Endothelial cell of umbilical vein (primary cell): ENCODE measurements at regions not wholly inside any gene's neighbourhood (a gene's known extent, or its start where the extent isn't known, plus 50 kb on each side); places are given as distances from the start of the nearest gene placed in this dataset.

ENCODE experiments used
- BruUV-seq: library from RNA; stranded (reverse); fragments of 400-500 nt; replicated peaks from 2 replicates; lab custom pipeline; 2021; lab: Mats Ljungman, UMichigan
- CTCF ChIA-PET: fragments of 300-600, 350-600 bp; sonication (Branson Sonifier 250); formaldehyde crosslinking; loops from one replicate; lab custom pipeline; 2021; ENCODE audit warnings: antibody characterized with exemption, inconsistent platforms; lab: Charles Lee
- POLR2A ChIA-PET: fragments of 300-600, 350-600 bp; sonication (Branson Sonifier 250); formaldehyde crosslinking; loops from one replicate; lab custom pipeline; 2021; ENCODE audit warnings: antibody characterized with exemption, inconsistent platforms; lab: Charles Lee
- DNase-seq: peaks from one replicate; pipeline ENCODE4 v3.0.0-alpha.2; 2011; ENCODE audit warnings: low read depth, low spot score
- FAIRE-seq: peaks from 2 replicates; lab custom pipeline; 2011; peaks lifted over from hg19 to GRCh38; lab: Jason Lieb, UNC
- H2AFZ ChIP-seq: 2 replicates; pipeline ENCODE4 v1.6.0; 2012; ENCODE audit warnings: low read depth, low read length, control low read depth, inconsistent platforms
- H3K27ac ChIP-seq: 2 replicates; pipeline ENCODE4 v1.5.1; 2011; ENCODE audit warnings: low read depth, mild to moderate bottlenecking, control low read depth, low read length, moderate library complexity; ENCODE audit not compliant: insufficient read depth
- H3K27me3 ChIP-seq, 2 experiments: 2 replicates each; pipeline versions ENCODE4 v1.6.0 to v1.6.1; 2011; ENCODE audit warnings: low read length in 2 of 2, mixed read lengths in 1 of 2; ENCODE audit not compliant: control insufficient read depth in 2 of 2, insufficient read depth in 2 of 2
- H3K36me3 ChIP-seq, 2 experiments: 2 replicates in 1 of 2; 3 replicates in 1 of 2; pipeline ENCODE4 v1.5.1; 2011; ENCODE audit warnings: low read length in 2 of 2, mild to moderate bottlenecking in 1 of 2, moderate library complexity in 1 of 2; ENCODE audit not compliant: control insufficient read depth in 2 of 2, insufficient read depth in 2 of 2; ENCODE audit errors: extremely low read depth in 1 of 2
- H3K4me1 ChIP-seq: 3 replicates; pipeline ENCODE4 v1.5.1; 2011; ENCODE audit warnings: mild to moderate bottlenecking, low read length; ENCODE audit not compliant: control insufficient read depth, insufficient read depth; ENCODE audit errors: extremely low read depth
- H3K4me2 ChIP-seq: 2 replicates; pipeline ENCODE4 v1.6.1; 2011; ENCODE audit warnings: low read length, control low read depth, mixed read lengths; ENCODE audit not compliant: insufficient read depth
- H3K4me3 ChIP-seq, 3 experiments: fragments of 200-600 bp in 1 of 3; sonication (generic), shearing (Covaris generic) in 1 of 3; replicated peaks in 1 of 3; 2 replicates each; pipeline ENCODE4 v1.5.1; 2011 to 2016; ENCODE audit warnings: control low read depth in 3 of 3, low read length in 3 of 3, mild to moderate bottlenecking in 2 of 3, inconsistent platforms in 1 of 3, low read depth in 1 of 3, moderate library complexity in 1 of 3; ENCODE audit not compliant: insufficient read depth in 1 of 3
- H3K79me2 ChIP-seq: 2 replicates; pipeline ENCODE4 v1.6.0; 2012; ENCODE audit warnings: low read length, inconsistent platforms; ENCODE audit not compliant: control insufficient read depth, insufficient read depth
- H3K9ac ChIP-seq: replicated peaks from 2 replicates; pipeline ENCODE3; 2011; ENCODE audit warnings: low read length, control low read depth; ENCODE audit not compliant: insufficient read depth; ENCODE audit errors: extremely low read depth
- H3K9me1 ChIP-seq: replicated peaks from 3 replicates; pipeline ENCODE4 v1.6.0; 2011; ENCODE audit warnings: mild to moderate bottlenecking, low read length; ENCODE audit not compliant: control insufficient read depth, insufficient read depth; ENCODE audit errors: extremely low read depth
- H3K9me3 ChIP-seq: replicated peaks from 2 replicates; pipeline ENCODE4 v1.5.1; 2012; ENCODE audit warnings: low read length, inconsistent platforms; ENCODE audit not compliant: control insufficient read depth, insufficient read depth
- H4K20me1 ChIP-seq: replicated peaks from 2 replicates; pipeline ENCODE3; 2011; ENCODE audit warnings: mild to moderate bottlenecking, low read length; ENCODE audit not compliant: control insufficient read depth, insufficient read depth; ENCODE audit errors: extremely low read depth
- EZH2 ChIP-seq: IDR thresholded peaks from 2 replicates; pipeline ENCODE4 v1.6.1; 2012; ENCODE audit warnings: borderline replicate concordance, low read depth, mild to moderate bottlenecking, moderate library complexity, low read length, inconsistent platforms; ENCODE audit not compliant: severe bottlenecking
- FOS ChIP-seq: IDR thresholded peaks from 2 replicates; pipeline ENCODE4 v1.6.1; 2011; ENCODE audit warnings: mild to moderate bottlenecking, low read length, moderate library complexity, borderline replicate concordance; ENCODE audit not compliant: insufficient read depth
- GATA2 ChIP-seq: IDR thresholded peaks from 2 replicates; pipeline ENCODE4 v1.7.0; 2011; ENCODE audit warnings: low read depth, mild to moderate bottlenecking, moderate library complexity, mixed read lengths, low read length; ENCODE audit not compliant: insufficient read length, insufficient read depth
- JUN ChIP-seq: IDR thresholded peaks from 2 replicates; pipeline ENCODE4 v1.6.1; 2011; ENCODE audit warnings: borderline replicate concordance, low read depth; ENCODE audit not compliant: insufficient read length, insufficient read depth
- MAX ChIP-seq: IDR thresholded peaks from 2 replicates; pipeline ENCODE4 v1.6.1; 2011; ENCODE audit not compliant: insufficient read depth, insufficient read length
- MYC ChIP-seq: IDR thresholded peaks from one replicate; pipeline ENCODE4 v1.6.1; 2011; ENCODE audit warnings: mild to moderate bottlenecking, low read depth, low read length
- POLR2A ChIP-seq: IDR thresholded peaks from 2 replicates; pipeline ENCODE4 v1.6.1; 2012; ENCODE audit warnings: low read depth, mild to moderate bottlenecking, control low read depth, low read length
- POLR2AphosphoS5 ChIP-seq: IDR thresholded peaks from 2 replicates; pipeline ENCODE4 v1.6.1; 2012; ENCODE audit warnings: low read depth, mild to moderate bottlenecking, control low read depth, low read length, moderate library complexity; ENCODE audit not compliant: insufficient read depth
- dilution Hi-C: fragments of 300-500 bp; cut with MboI; formaldehyde crosslinking; loops from one replicate; pipeline ENCODE4 v1.15.0; 2019; ENCODE audit warnings: low sequenced_read_pairs; ENCODE audit not compliant: extremely low pct_ligation_motif_present
- intact Hi-C: fragments of 100-400 bp; cut with micrococcal nuclease; formaldehyde crosslinking; loops from one replicate; pipeline ENCODE4 v1.10.0; 2022
- TF ChIP-seq, protein P1 (sequence below), 2 donors: IDR thresholded peaks; 1 replicate in 1 of 2; 2 replicates in 1 of 2; pipeline ENCODE4 v1.5.1; 2011; ENCODE audit warnings: low read length in 2 of 2, mild to moderate bottlenecking in 2 of 2, moderate library complexity in 2 of 2, control low read depth in 1 of 2, inconsistent platforms in 1 of 2, low read depth in 1 of 2; ENCODE audit not compliant: insufficient read depth in 1 of 2; ENCODE audit errors: extremely low read depth in 1 of 2

- Histone ChIP-seq H3K9me3 (no peaks in the 10 kb centered on the region), H3K9ac (no peak overlapping the region), H3K9me1 (no peaks in the 10 kb centered on the region), H3K27ac (no peak overlapping the region), H3K36me3 (no peaks in the 10 kb centered on the region), H3K4me3 (no peak overlapping the region), H3K4me2 (no peak overlapping the region), H4K20me1 (no peaks in the 10 kb centered on the region), H2AFZ (no peak overlapping the region), H3K4me1 (no peaks in the 10 kb centered on the region), H3K27me3 (no peaks in the 10 kb centered on the region), H3K79me2 (no peaks in the 10 kb centered on the region)
- no peak for DNase-seq
- BruUV-seq: no TSS peak
- intact Hi-C loops: no loop called here
- ChIA-PET CTCF (interaction anchor here (0.8 kb wide), 1 partner anchor 163 kb away, joined by 3 read pairs; no protein-coding TSS in a partner anchor), POLR2A (no interaction called here)
- dilution Hi-C loops: no loop called here
- TF ChIP-seq, protein P1, sequence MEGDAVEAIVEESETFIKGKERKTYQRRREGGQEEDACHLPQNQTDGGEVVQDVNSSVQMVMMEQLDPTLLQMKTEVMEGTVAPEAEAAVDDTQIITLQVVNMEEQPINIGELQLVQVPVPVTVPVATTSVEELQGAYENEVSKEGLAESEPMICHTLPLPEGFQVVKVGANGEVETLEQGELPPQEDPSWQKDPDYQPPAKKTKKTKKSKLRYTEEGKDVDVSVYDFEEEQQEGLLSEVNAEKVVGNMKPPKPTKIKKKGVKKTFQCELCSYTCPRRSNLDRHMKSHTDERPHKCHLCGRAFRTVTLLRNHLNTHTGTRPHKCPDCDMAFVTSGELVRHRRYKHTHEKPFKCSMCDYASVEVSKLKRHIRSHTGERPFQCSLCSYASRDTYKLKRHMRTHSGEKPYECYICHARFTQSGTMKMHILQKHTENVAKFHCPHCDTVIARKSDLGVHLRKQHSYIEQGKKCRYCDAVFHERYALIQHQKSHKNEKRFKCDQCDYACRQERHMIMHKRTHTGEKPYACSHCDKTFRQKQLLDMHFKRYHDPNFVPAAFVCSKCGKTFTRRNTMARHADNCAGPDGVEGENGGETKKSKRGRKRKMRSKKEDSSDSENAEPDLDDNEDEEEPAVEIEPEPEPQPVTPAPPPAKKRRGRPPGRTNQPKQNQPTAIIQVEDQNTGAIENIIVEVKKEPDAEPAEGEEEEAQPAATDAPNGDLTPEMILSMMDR (IDR thresholded peaks at IDR 0.05; ENCODE audit: extremely low read depth in 1 of 2, insufficient read depth in 1 of 2, low read depth in 1 of 2, low read length in 2 of 2): no peak
- TF ChIP-seq MYC: no peak
- no peak for TF ChIP-seq MAX
- TF ChIP-seq JUN: no peak
- no peak for TF ChIP-seq POLR2AphosphoS5
- TF ChIP-seq GATA2: no peak
- TF ChIP-seq EZH2: no peak
- TF ChIP-seq FOS: no peak
- TF ChIP-seq POLR2A: no peak
- FAIRE-seq: no peak
These were observed 257.3 kb upstream of the PLEKHG7 start for GRCh38 chr12:92445253-92446082.
